Fibroblast of peridontal ligament (primary cell): ENCODE measurements at regions not wholly inside any gene's neighbourhood (a gene's known extent, or its start where the extent isn't known, plus 50 kb on each side); places are given as distances from the start of the nearest gene placed in this dataset.
"Not testable (repeated sequence)": the region's sequence is repeated elsewhere in the genome, so short reads cannot be mapped to it uniquely, and the experiment has no call there.

Experiments
- DNase-seq: peaks from one replicate; pipeline ENCODE4 v3.0.0-alpha.2; 2010; ENCODE audit errors: extremely low read depth

GRCh38 chr16:52787709-52788108 is 240.8 kb upstream of the TOX3 start:
- DNase-seq: no peak

GRCh38 chr16:52786091-52786490 is 239.1 kb upstream of the TOX3 start:
- no peak for DNase-seq

GRCh38 chr16:52785653-52786052 is 238.7 kb upstream of the TOX3 start:
- no peak for DNase-seq

GRCh38 chr16:52783616-52784015 is 236.7 kb upstream of the TOX3 start:
- no peak for DNase-seq

- no peak for DNase-seq
Measured at GRCh38 chr16:52781005-52781630, 234.2 kb upstream of the TOX3 start.

- DNase-seq: no peak
Measured at GRCh38 chr16:52773026-52773425, 226.1 kb upstream of the TOX3 start.

- DNase-seq: no peak
Measured at GRCh38 chr16:52770828-52771227, 223.9 kb upstream of the TOX3 start.

- no peak for DNase-seq
Measured at GRCh38 chr16:52758473-52758855, 211.5 kb upstream of the TOX3 start.

- no peak for DNase-seq
Measured at GRCh38 chr16:52757746-52758472, 211.0 kb upstream of the TOX3 start.

- DNase-seq: no peak
Measured at GRCh38 chr16:52756812-52757517, 210.0 kb upstream of the TOX3 start.

GRCh38 chr16:52755396-52755795 is 208.5 kb upstream of the TOX3 start:
- no peak for DNase-seq

- no peak for DNase-seq
Measured at GRCh38 chr16:52751035-52751434, 204.1 kb upstream of the TOX3 start.

GRCh38 chr16:52748741-52749140 is 201.8 kb upstream of the TOX3 start:
- DNase-seq: no peak

GRCh38 chr16:52747088-52747595 is 200.2 kb upstream of the TOX3 start:
- DNase-seq: no peak

- no peak for DNase-seq
Measured at GRCh38 chr16:52743707-52744106, 196.8 kb upstream of the TOX3 start.

GRCh38 chr16:52742608-52743170 is 195.7 kb upstream of the TOX3 start:
- no peak for DNase-seq

GRCh38 chr16:52742052-52742451 is 195.1 kb upstream of the TOX3 start:
- DNase-seq: no peak

GRCh38 chr16:52741351-52741750 is 194.4 kb upstream of the TOX3 start:
- no peak for DNase-seq

- DNase-seq: no peak
Measured at GRCh38 chr16:52740766-52741165, 193.8 kb upstream of the TOX3 start.

- no peak for DNase-seq
Measured at GRCh38 chr16:52740333-52740732, 193.4 kb upstream of the TOX3 start.

GRCh38 chr16:52738992-52739391 is 192.0 kb upstream of the TOX3 start:
- not testable (repeated sequence) for DNase-seq

GRCh38 chr16:52731219-52731875 is 184.4 kb upstream of the TOX3 start:
- DNase-seq: no peak
